ENCODE measurements at regions not wholly inside any gene's neighbourhood (a gene's known extent, or its start where the extent isn't known, plus 50 kb on each side); places are given as distances from the start of the nearest gene placed in this dataset.

- Mint-ChIP-seq H3K4me1 (ENCODE audit: unreplicated experiment) (peaks cover 6% of the 10 kb centered on the region), H3K27ac (ENCODE audit: unreplicated experiment) (no peak overlapping the region), H3K4me3 (ENCODE audit: unreplicated experiment) (no peak overlapping the region), H3K9me3 (ENCODE audit: unreplicated experiment) (no peaks in the 10 kb centered on the region), H3K27me3 (ENCODE audit: unreplicated experiment) (no peaks in the 10 kb centered on the region), H3K36me3 (ENCODE audit: low read depth, unreplicated experiment) (no peaks in the 10 kb centered on the region)
- no peak for TF ChIP-seq CTCF (IDR thresholded peaks at IDR 0.05; ENCODE audit: unreplicated experiment)
- DNase-seq (ENCODE audit: low spot score) = no peak
Observed at GRCh38 chr4:19092797-19093196, 1071.2 kb upstream of the LCORL start.

GRCh38 chr4:19074036-19074435, 1052.5 kb upstream of the LCORL start:
- H3K36me3 Mint-ChIP-seq (ENCODE audit: low read depth, unreplicated experiment) = no peaks in the 10 kb centered on the region
- DNase-seq (ENCODE audit: low spot score) = no peak
- TF ChIP-seq CTCF (IDR thresholded peaks at IDR 0.05; ENCODE audit: unreplicated experiment) = no peak
- peaks cover 10% of the 10 kb centered on the region for H3K4me1 Mint-ChIP-seq (ENCODE audit: unreplicated experiment)
- H3K4me3 Mint-ChIP-seq (ENCODE audit: unreplicated experiment) = no peak overlapping the region
- H3K27me3 Mint-ChIP-seq (ENCODE audit: unreplicated experiment) = no peaks in the 10 kb centered on the region
- no peak overlapping the region for H3K27ac Mint-ChIP-seq (ENCODE audit: unreplicated experiment)
- H3K9me3 Mint-ChIP-seq (ENCODE audit: unreplicated experiment) = no peaks in the 10 kb centered on the region

GRCh38 chr4:19063662-19064061, 1042.1 kb upstream of the LCORL start:
- Mint-ChIP-seq H3K4me1 (ENCODE audit: unreplicated experiment) (no peaks in the 10 kb centered on the region), H3K4me3 (ENCODE audit: unreplicated experiment) (no peak overlapping the region), H3K27me3 (ENCODE audit: unreplicated experiment) (peaks cover 4% of the 10 kb centered on the region), H3K9me3 (ENCODE audit: unreplicated experiment) (no peaks in the 10 kb centered on the region), H3K36me3 (ENCODE audit: low read depth, unreplicated experiment) (no peaks in the 10 kb centered on the region), H3K27ac (ENCODE audit: unreplicated experiment) (no peak overlapping the region)
- TF ChIP-seq CTCF (IDR thresholded peaks at IDR 0.05; ENCODE audit: unreplicated experiment) = no peak
- no peak for DNase-seq (ENCODE audit: low spot score)

GRCh38 chr4:19054916-19055315, 1033.4 kb upstream of the LCORL start:
- Mint-ChIP-seq H3K9me3 (ENCODE audit: unreplicated experiment) (no peaks in the 10 kb centered on the region), H3K4me1 (ENCODE audit: unreplicated experiment) (peaks cover 15% of the 10 kb centered on the region), H3K36me3 (ENCODE audit: low read depth, unreplicated experiment) (no peaks in the 10 kb centered on the region), H3K27me3 (ENCODE audit: unreplicated experiment) (peaks cover 2% of the 10 kb centered on the region), H3K4me3 (ENCODE audit: unreplicated experiment) (no peak overlapping the region), H3K27ac (ENCODE audit: unreplicated experiment) (no peak overlapping the region)
- no peak for TF ChIP-seq CTCF (IDR thresholded peaks at IDR 0.05; ENCODE audit: unreplicated experiment)
- no peak for DNase-seq (ENCODE audit: low spot score)

- Mint-ChIP-seq H3K9me3 (ENCODE audit: unreplicated experiment) (no peaks in the 10 kb centered on the region), H3K4me1 (ENCODE audit: unreplicated experiment) (peaks cover 15% of the 10 kb centered on the region), H3K27me3 (ENCODE audit: unreplicated experiment) (peaks cover 2% of the 10 kb centered on the region), H3K27ac (ENCODE audit: unreplicated experiment) (no peak overlapping the region), H3K36me3 (ENCODE audit: low read depth, unreplicated experiment) (no peaks in the 10 kb centered on the region), H3K4me3 (ENCODE audit: unreplicated experiment) (no peak overlapping the region)
- DNase-seq (ENCODE audit: low spot score) = no peak
- TF ChIP-seq CTCF (IDR thresholded peaks at IDR 0.05; ENCODE audit: unreplicated experiment) = no peak
Observed at GRCh38 chr4:19051831-19052230, 1030.3 kb upstream of the LCORL start.

Data from endothelial cell (in vitro differentiated cells).